Fibroblast of villous mesenchyme (primary cell): ENCODE measurements at regions not wholly inside any gene's neighbourhood (a gene's known extent, or its start where the extent isn't known, plus 50 kb on each side); places are given as distances from the start of the nearest gene placed in this dataset.

ENCODE experiments used
- DNase-seq: peaks from one replicate; pipeline ENCODE4 v3.0.0-alpha.2; 2010; ENCODE audit warnings: low read depth
- H3K4me3 ChIP-seq: 2 replicates; pipeline ENCODE4 v1.5.1; 2011; ENCODE audit warnings: low read depth, mild to moderate bottlenecking, low read length
- TF ChIP-seq, protein P1 (sequence below): IDR thresholded peaks from 2 replicates; pipeline ENCODE4 v1.5.1; 2012; ENCODE audit warnings: low read depth, mild to moderate bottlenecking, low read length; ENCODE audit not compliant: insufficient read depth

DNA sequence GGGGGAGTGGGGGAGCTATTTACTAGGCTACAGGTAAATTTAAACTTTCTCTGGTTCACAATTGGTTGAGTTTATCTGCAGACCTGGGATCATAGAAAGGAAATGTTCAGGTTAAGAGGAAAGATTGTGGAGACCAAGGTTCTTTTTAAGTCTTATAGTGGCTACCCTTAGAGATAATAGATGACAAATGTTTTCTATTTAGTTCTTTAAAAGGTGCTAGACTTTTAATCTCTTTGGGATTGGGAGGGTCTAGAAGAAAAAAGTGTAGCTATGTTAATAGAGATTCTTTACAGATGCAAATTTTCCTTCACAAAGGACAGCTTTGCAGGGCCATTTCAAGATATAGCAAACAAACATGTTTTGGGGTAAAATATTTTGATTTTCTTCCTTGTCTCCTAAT is 76.0 kb downstream of the TEX13C start:
- TF ChIP-seq, protein P1, sequence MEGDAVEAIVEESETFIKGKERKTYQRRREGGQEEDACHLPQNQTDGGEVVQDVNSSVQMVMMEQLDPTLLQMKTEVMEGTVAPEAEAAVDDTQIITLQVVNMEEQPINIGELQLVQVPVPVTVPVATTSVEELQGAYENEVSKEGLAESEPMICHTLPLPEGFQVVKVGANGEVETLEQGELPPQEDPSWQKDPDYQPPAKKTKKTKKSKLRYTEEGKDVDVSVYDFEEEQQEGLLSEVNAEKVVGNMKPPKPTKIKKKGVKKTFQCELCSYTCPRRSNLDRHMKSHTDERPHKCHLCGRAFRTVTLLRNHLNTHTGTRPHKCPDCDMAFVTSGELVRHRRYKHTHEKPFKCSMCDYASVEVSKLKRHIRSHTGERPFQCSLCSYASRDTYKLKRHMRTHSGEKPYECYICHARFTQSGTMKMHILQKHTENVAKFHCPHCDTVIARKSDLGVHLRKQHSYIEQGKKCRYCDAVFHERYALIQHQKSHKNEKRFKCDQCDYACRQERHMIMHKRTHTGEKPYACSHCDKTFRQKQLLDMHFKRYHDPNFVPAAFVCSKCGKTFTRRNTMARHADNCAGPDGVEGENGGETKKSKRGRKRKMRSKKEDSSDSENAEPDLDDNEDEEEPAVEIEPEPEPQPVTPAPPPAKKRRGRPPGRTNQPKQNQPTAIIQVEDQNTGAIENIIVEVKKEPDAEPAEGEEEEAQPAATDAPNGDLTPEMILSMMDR, result no peak
- H3K4me3 ChIP-seq, result no peak overlapping the region
- DNase-seq, result no peak

DNA sequence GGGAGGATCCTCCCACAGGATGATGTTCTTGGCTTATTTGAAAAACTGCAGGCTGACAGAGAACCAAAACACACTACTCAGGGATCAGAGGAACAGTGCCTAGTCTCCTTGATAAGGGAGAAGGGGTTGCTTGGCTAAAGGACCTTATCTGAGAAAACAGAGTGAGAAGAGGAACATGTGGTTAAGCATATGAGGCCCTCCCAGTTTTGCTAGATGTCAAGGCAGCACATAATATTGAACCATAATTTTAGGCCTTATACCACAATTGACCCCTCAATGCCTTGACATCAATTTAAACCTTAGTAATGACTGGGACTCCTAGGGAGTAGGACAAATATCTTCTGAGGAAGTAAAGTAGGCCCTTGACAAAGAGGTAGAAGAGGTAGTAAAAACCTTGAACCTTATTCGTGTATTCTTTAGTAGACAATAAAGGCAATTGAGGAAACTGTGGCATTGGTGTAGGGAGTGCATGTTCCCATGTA is 79.3 kb downstream of the TEX13C start:
- TF ChIP-seq, protein P1, result no peak
- no peak for DNase-seq
- H3K4me3 ChIP-seq, result no peak overlapping the region

DNA sequence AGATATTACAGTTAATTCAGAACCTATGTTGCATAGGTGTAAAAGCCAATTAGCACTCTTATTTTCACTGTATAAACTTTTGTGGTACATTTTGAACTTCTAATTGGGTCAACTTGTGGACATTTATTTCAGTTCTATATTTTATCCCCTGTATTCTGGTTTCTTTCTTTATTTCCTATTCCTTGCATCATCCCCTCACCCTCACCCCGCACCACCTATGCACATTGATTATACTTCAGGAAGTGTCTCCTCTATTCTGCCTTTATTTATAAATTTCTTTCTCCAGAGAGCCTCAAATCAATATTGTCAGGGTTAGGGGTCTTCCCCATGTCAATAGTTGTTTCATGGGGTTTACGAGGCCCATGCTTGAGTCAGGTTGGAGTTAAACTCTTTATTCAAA is 83.1 kb downstream of the TEX13C start:
- TF ChIP-seq, protein P1, result no peak
- H3K4me3 ChIP-seq, result no peak overlapping the region
- DNase-seq, result no peak

DNA sequence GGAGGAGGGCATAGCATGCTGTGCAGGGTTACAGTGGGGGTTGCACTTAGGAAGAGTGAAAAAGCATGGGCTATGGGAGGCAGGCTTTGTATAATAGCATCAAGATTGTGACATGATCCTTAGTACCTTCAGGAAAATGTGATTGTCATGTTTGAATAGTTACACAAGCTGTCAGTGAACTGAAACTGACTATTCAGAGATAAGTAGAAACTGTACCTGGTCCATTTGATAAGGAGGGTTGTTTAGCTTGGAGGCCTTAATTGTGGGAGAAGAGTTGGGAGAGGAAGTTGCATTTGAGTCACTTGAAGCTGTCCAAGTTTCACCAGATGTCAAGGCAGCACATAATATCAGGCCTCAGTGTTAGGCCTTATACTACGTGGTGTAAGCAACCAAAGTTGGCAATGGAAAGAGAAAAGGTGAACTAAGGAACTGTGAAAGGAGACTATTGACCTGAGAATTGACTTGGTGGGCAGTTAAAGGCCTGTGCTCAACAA is 85.0 kb downstream of the TEX13C start:
- DNase-seq, result no peak
- no peak overlapping the region for H3K4me3 ChIP-seq
- TF ChIP-seq, protein P1, result no peak

DNA sequence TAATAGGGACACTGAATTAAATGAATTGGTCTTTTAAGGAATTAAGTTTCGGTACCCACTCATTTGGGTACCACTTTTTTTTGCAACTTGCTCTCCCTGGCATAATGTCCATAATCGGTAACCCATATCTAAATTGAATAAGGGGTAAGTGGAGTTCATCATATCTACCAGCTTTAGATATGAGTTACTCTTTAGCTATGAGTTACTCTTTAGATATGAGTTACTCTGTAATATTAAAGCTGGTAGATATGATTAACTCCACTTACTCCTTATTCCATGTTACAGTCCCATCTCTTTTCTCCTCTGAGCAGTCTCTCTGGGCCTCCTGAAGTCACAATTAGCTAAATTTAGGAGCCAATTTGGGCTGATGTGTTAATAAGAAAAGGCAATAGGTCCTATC is 85.7 kb downstream of the TEX13C start:
- DNase-seq, result no peak
- no peak overlapping the region for H3K4me3 ChIP-seq
- TF ChIP-seq, protein P1, result no peak

DNA sequence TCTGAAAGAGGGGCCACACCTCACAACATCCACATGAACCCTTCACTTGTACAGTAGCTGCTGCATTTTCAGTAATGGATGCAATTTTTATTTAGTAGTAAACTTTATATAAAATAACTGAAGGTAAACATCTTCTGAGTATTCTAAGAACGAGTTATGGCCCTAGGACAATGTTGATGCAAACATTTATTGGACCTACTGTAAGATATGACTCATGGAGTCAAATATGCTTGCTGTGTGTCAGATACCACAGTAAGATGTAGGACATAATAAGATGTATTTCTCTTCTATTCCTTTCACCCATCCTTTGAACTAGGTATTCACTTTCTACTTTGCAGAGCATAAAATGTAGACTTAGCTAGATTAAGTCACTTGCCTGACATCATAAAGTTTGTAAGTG is 87.6 kb downstream of the TEX13C start:
- no peak for DNase-seq
- TF ChIP-seq, protein P1, result no peak
- no peak overlapping the region for H3K4me3 ChIP-seq

DNA sequence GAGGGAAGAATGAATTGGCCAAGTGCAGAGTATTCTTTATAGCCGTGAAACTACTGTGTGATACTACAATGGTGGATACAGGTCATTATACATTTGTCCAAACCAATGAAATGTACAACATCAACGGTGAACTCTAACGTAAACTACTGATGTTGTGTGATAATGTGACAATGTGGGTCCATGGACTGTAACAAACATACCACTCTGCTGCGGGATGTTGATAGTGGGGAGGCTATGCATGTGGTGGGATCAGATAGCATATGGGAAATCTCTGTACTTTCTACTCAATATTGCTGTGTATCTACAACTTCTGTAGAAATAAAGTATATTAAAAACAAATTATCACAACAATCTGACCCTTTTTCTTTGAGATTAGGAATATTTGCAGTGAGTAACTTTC is 101.1 kb downstream of the TEX13C start:
- no peak for DNase-seq
- no peak overlapping the region for H3K4me3 ChIP-seq
- TF ChIP-seq, protein P1, result no peak
